ENCODE measurements at regions not wholly inside any gene's neighbourhood (a gene's known extent, or its start where the extent isn't known, plus 50 kb on each side); places are given as distances from the start of the nearest gene placed in this dataset.
A peak's percentile ranks its signal among the peaks of the same experiment; 100 is the strongest.

DNA sequence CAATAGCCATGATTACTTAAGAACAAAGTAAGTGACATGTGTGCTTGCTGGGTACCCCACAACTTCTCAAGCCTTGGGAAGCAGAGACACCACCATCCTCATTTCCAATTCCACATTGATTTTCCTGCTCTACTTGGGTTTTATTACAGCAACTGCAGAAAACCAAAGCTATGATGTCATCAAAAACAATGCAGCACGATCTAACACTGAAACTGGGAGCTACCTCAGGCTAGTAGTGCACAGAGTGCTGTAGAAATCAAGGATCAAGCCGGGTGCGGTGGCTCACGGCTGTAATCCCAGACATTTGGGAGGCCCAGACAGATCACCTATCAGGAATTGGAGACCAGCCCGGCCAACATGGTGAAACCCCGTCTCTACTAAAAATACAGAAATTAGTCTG lies 174.4 kb upstream of the MSX2 start:
- no peak overlapping the region for H3K27ac ChIP-seq
- no peak overlapping the region for H3K4me3 ChIP-seq
- no peaks in the 10 kb centered on the region for H3K36me3 ChIP-seq
- H3K4me1 ChIP-seq (ENCODE audit: control insufficient read depth in 1 of 2, low read depth in 2 of 2): peaks cover 5 to 40% of the 10 kb centered on the region in 2 donors
- H3K27me3 ChIP-seq (replicated peaks; ENCODE audit: insufficient read depth): no peaks in the 10 kb centered on the region
- no peak for DNase-seq (ENCODE audit: low spot score)
- no peaks in the 10 kb centered on the region for H3K9me3 ChIP-seq
- TF ChIP-seq, protein P1, sequence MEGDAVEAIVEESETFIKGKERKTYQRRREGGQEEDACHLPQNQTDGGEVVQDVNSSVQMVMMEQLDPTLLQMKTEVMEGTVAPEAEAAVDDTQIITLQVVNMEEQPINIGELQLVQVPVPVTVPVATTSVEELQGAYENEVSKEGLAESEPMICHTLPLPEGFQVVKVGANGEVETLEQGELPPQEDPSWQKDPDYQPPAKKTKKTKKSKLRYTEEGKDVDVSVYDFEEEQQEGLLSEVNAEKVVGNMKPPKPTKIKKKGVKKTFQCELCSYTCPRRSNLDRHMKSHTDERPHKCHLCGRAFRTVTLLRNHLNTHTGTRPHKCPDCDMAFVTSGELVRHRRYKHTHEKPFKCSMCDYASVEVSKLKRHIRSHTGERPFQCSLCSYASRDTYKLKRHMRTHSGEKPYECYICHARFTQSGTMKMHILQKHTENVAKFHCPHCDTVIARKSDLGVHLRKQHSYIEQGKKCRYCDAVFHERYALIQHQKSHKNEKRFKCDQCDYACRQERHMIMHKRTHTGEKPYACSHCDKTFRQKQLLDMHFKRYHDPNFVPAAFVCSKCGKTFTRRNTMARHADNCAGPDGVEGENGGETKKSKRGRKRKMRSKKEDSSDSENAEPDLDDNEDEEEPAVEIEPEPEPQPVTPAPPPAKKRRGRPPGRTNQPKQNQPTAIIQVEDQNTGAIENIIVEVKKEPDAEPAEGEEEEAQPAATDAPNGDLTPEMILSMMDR (IDR thresholded peaks at IDR 0.05): no peak
- ATAC-seq (ENCODE audit: insufficient number of reproducible peaks, low FRiP score, low read depth): no peak

- TF ChIP-seq, protein P1 (IDR thresholded peaks at IDR 0.05): no peak
- ATAC-seq (ENCODE audit: insufficient number of reproducible peaks, low FRiP score, low read depth) (no peak), DNase-seq (ENCODE audit: low spot score) (no peak)
- Histone ChIP-seq H3K9me3 (no peaks in the 10 kb centered on the region), H3K4me1 (ENCODE audit: control insufficient read depth in 1 of 2, low read depth in 2 of 2) (peaks cover 5 to 40% of the 10 kb centered on the region in 2 donors), H3K27me3 (replicated peaks; ENCODE audit: insufficient read depth) (no peaks in the 10 kb centered on the region), H3K36me3 (no peaks in the 10 kb centered on the region), H3K27ac (no peak overlapping the region), H3K4me3 (no peak overlapping the region)
These were observed 172.0 kb upstream of the MSX2 start for GRCh38 chr5:174552428-174552827.

- ATAC-seq (ENCODE audit: insufficient number of reproducible peaks, low FRiP score, low read depth) (peak; percentile 72), DNase-seq (ENCODE audit: low spot score) (peak; percentile 90)
- Histone ChIP-seq H3K4me3 (no peak overlapping the region), H3K36me3 (no peaks in the 10 kb centered on the region), H3K27me3 (replicated peaks; ENCODE audit: insufficient read depth) (no peaks in the 10 kb centered on the region), H3K27ac (peak overlapping the region; percentile 41 to 65), H3K9me3 (no peaks in the 10 kb centered on the region), H3K4me1 (ENCODE audit: control insufficient read depth in 1 of 2, low read depth in 2 of 2) (peaks cover 5 to 33% of the 10 kb centered on the region in 2 donors)
- TF ChIP-seq, protein P1 (IDR thresholded peaks at IDR 0.05): no peak
These were observed 170.8 kb upstream of the MSX2 start for GRCh38 chr5:174553556-174553955.

- DNase-seq (ENCODE audit: low spot score) (no peak), ATAC-seq (ENCODE audit: insufficient number of reproducible peaks, low FRiP score, low read depth) (no peak)
- TF ChIP-seq, protein P1 (IDR thresholded peaks at IDR 0.05): no peak
- H3K27me3 ChIP-seq (replicated peaks; ENCODE audit: insufficient read depth): no peaks in the 10 kb centered on the region
- no peaks in the 10 kb centered on the region for H3K9me3 ChIP-seq
- H3K27ac ChIP-seq: no peak overlapping the region
- no peak overlapping the region for H3K4me3 ChIP-seq
- no peaks in the 10 kb centered on the region for H3K36me3 ChIP-seq
- H3K4me1 ChIP-seq (ENCODE audit: control insufficient read depth in 1 of 2, low read depth in 2 of 2): peaks cover 5 to 18% of the 10 kb centered on the region in 2 donors
These were observed 168.7 kb upstream of the MSX2 start for GRCh38 chr5:174555726-174556125.

- TF ChIP-seq, protein P1 (IDR thresholded peaks at IDR 0.05): no peak
- H3K4me3 ChIP-seq: no peak overlapping the region
- peaks cover 5 to 18% of the 10 kb centered on the region in 2 donors for H3K4me1 ChIP-seq (ENCODE audit: control insufficient read depth in 1 of 2, low read depth in 2 of 2)
- H3K27me3 ChIP-seq (replicated peaks; ENCODE audit: insufficient read depth): no peaks in the 10 kb centered on the region
- no peaks in the 10 kb centered on the region for H3K9me3 ChIP-seq
- DNase-seq (ENCODE audit: low spot score) (no peak), ATAC-seq (ENCODE audit: insufficient number of reproducible peaks, low FRiP score, low read depth) (no peak)
- no peaks in the 10 kb centered on the region for H3K36me3 ChIP-seq
- no peak overlapping the region for H3K27ac ChIP-seq
These were observed 167.6 kb upstream of the MSX2 start for GRCh38 chr5:174556756-174557155.

Data from thoracic aorta (tissue), 2 donors.